ENCODE measurements at regions not wholly inside any gene's neighbourhood (a gene's known extent, or its start where the extent isn't known, plus 50 kb on each side); places are given as distances from the start of the nearest gene placed in this dataset.

DNA sequence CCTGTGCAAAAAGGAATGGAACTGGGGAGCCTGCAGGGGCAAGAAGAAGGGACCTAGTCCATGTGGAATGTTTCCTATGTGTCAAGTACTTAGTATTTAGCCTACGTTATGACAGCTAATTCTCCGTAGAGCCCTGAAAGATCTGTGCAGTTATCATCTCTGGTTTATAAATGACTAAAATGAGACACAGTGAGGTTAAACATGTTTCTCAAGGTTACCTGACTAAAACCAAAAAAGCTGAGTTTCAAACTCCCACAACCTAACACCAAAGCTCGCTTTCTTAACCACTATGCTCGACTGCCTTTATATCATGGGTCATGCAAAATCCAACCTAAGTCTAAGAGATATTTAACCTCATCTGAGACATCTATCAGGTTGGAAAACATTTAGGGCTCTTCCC, 53.3 kb upstream of the CCL2 start:
- Histone ChIP-seq H3K4me1 (no peaks in the 10 kb centered on the region), H3K27me3 (no peaks in the 10 kb centered on the region; the same call in 1 of the 2 replicates), H3K9me3 (no peaks in the 10 kb centered on the region), H3K4me3 (ENCODE audit: low read depth, low read length) (no peak overlapping the region), H3K36me3 (no peaks in the 10 kb centered on the region)
- DNase-seq = no peak
- TF ChIP-seq CTCF (IDR thresholded peaks at IDR 0.05; ENCODE audit: low read depth, low read length) = no peak

GRCh38 chr17:34203018-34203638, 52.0 kb upstream of the CCL2 start:
- Histone ChIP-seq H3K4me1 (no peaks in the 10 kb centered on the region), H3K27me3 (no peaks in the 10 kb centered on the region; the same call in 1 of the 2 replicates), H3K9me3 (no peaks in the 10 kb centered on the region), H3K4me3 (ENCODE audit: low read depth, low read length) (no peak overlapping the region), H3K36me3 (no peaks in the 10 kb centered on the region)
- DNase-seq = no peak
- TF ChIP-seq CTCF (IDR thresholded peaks at IDR 0.05; ENCODE audit: low read depth, low read length) = no peak

DNA sequence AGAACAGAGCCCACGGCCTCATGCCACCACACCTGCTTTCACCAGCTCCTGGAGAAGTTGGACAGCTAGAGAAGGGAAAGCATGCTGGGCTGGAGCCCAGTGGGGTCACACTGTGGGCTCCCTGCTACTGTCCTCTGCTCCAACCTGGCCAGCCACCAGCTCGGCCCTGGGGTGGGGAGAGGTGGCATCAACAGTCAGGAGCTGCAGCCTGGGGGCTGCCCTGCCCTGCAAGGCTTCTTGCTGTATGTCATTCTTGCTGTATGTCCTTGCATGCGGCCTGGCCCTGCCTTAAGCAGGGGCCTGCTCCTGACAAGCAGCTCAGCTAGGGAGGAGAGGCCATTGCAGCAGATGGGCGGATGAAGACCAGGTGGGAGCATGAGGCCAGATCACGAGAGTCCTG, 50.7 kb upstream of the CCL2 start:
- H3K27me3 ChIP-seq = no peaks in the 10 kb centered on the region; the same call in 1 of the 2 replicates
- no peak for TF ChIP-seq CTCF (IDR thresholded peaks at IDR 0.05; ENCODE audit: low read depth, low read length)
- no peak overlapping the region for H3K4me3 ChIP-seq (ENCODE audit: low read depth, low read length)
- no peaks in the 10 kb centered on the region for H3K36me3 ChIP-seq
- H3K9me3 ChIP-seq = no peaks in the 10 kb centered on the region
- H3K4me1 ChIP-seq = no peaks in the 10 kb centered on the region
- no peak for DNase-seq
